MCF 10A (cell line): ENCODE measurements at regions not wholly inside any gene's neighbourhood (a gene's known extent, or its start where the extent isn't known, plus 50 kb on each side); places are given as distances from the start of the nearest gene placed in this dataset.

Experiments used
- BruUV-seq: library from RNA; stranded (reverse); fragments of 400-500 nt; replicated peaks from 2 replicates; lab custom pipeline; 2021; lab: Mats Ljungman, UMichigan
- CTCF ChIA-PET: fragments of 300-600 bp; sonication (Branson Sonifier 250); formaldehyde crosslinking; extraction: SDS; loops from one replicate; lab custom pipeline; 2021; ENCODE audit warnings: antibody characterized with exemption, inconsistent platforms; lab: Yijun Ruan, JAX
- POLR2A ChIA-PET: fragments of 300-600, 350-650 bp; sonication (Branson Sonifier 250); formaldehyde crosslinking; extraction: SDS; loops from one replicate; lab custom pipeline; 2020; ENCODE audit warnings: antibody characterized with exemption, inconsistent platforms; lab: Yijun Ruan, JAX
- DNase-seq: peaks from one replicate; pipeline ENCODE4 v3.0.0-alpha.2; 2018; ENCODE audit not compliant: unreplicated experiment
- H3K27ac Mint-ChIP-seq: one replicate; pipeline ENCODE4 v1.8.0; 2022; ENCODE audit warnings: mild to moderate bottlenecking, low read depth, mixed read lengths; ENCODE audit not compliant: unreplicated experiment
- H3K27me3 Mint-ChIP-seq: one replicate; pipeline ENCODE4 v1.8.0; 2022; ENCODE audit warnings: mixed read lengths; ENCODE audit not compliant: insufficient read depth, unreplicated experiment
- H3K36me3 Mint-ChIP-seq: one replicate; pipeline ENCODE4 v1.8.0; 2022; ENCODE audit warnings: mild to moderate bottlenecking, moderate library complexity, mixed read lengths; ENCODE audit not compliant: insufficient read depth, unreplicated experiment
- H3K4me1 Mint-ChIP-seq: one replicate; pipeline ENCODE4 v1.8.0; 2022; ENCODE audit warnings: mixed read lengths; ENCODE audit not compliant: insufficient read depth, unreplicated experiment
- H3K4me3 Mint-ChIP-seq: one replicate; pipeline ENCODE4 v1.8.0; 2022; ENCODE audit warnings: mild to moderate bottlenecking, moderate library complexity, mixed read lengths; ENCODE audit not compliant: unreplicated experiment
- H3K9me3 Mint-ChIP-seq: one replicate; pipeline ENCODE4 v1.8.0; 2022; ENCODE audit warnings: mixed read lengths; ENCODE audit not compliant: unreplicated experiment
- CTCF ChIP-seq: fragments of 200-600 bp; IDR thresholded peaks from one replicate; pipeline ENCODE4 v1.8.0; 2022; ENCODE audit warnings: antibody characterized with exemption, mild to moderate bottlenecking; ENCODE audit not compliant: unreplicated experiment
- intact Hi-C: fragments of 100-400 bp; cut with micrococcal nuclease; formaldehyde crosslinking; loops from 2 replicates; pipeline ENCODE4 v1.14.1; 2022

GRCh38 chr14:97290977-97291376 is 493.8 kb downstream of the VRK1 start:
- no peaks in the 10 kb centered on the region for H3K36me3 Mint-ChIP-seq
- intact Hi-C loops: no loop called here
- CTCF ChIA-PET: interaction anchor here (0.6 kb wide), 1 partner anchor 31 kb away, joined by 3 read pairs; no protein-coding TSS in a partner anchor
- TF ChIP-seq CTCF: no peak
- H3K4me1 Mint-ChIP-seq: no peaks in the 10 kb centered on the region
- no TSS peak for BruUV-seq
- peaks cover 7% of the 10 kb centered on the region for H3K9me3 Mint-ChIP-seq
- H3K27ac Mint-ChIP-seq: no peak overlapping the region
- POLR2A ChIA-PET: interaction anchor here (0.5 kb wide), 1 partner anchor 22 kb away, joined by 4 read pairs; no protein-coding TSS in a partner anchor
- DNase-seq: no peak
- H3K27me3 Mint-ChIP-seq: peaks cover 86% of the 10 kb centered on the region
- no peak overlapping the region for H3K4me3 Mint-ChIP-seq

DNA sequence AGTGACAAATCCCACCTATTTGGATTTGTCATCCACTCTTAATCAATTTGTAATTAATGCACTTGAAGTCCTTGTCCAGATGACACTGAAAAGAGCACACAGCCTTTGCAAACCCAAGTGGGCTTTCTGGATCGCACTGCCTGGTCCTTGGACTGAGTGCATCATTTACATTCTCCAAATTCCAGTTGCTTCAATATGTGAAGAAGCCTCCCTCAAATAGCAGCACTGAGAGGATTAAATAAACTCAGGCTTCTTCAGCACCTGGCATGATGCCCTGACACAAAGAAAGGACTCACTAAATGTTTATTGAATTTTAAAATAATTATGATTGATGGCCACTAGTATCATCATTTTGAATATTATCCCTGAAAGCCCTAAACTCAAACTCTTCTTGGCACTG is 496.5 kb downstream of the VRK1 start:
- POLR2A ChIA-PET: no interaction called here
- Mint-ChIP-seq H3K4me3 (no peak overlapping the region), H3K27ac (no peak overlapping the region), H3K9me3 (no peaks in the 10 kb centered on the region), H3K36me3 (no peaks in the 10 kb centered on the region), H3K4me1 (no peaks in the 10 kb centered on the region), H3K27me3 (peaks cover 78% of the 10 kb centered on the region)
- TF ChIP-seq CTCF: no peak
- intact Hi-C loops: no loop called here
- DNase-seq: no peak
- BruUV-seq: no TSS peak
- CTCF ChIA-PET: no interaction called here

DNA sequence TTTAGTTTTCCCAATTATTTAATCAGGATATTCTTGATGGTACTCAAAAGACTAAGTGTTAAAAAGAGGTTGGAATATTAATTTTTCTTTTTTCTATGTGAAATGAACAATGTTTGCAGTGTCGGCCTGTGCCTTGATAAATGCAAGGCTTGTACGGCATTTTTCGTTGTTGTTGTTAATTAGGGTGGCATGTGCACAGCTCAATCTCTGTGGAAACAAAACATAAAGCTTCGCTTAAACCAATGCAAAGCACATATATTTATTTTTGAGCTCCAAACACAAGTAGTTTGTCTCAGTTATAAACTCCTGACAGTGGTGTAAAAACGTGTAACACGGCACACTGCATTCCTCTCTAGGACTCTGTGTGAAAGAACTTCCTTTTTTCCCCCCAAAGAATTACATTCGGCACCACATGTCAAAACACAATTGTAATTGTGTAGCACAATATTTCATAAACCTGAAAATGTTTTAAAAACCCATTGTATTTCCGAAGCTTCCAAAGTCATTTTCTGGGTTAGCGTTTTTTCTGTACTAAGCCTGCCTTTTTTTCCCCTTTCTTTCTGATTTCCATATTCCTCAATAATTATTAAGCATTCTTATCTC is 498.0 kb downstream of the VRK1 start:
- Mint-ChIP-seq H3K27me3 (peaks cover 86% of the 10 kb centered on the region), H3K9me3 (no peaks in the 10 kb centered on the region), H3K36me3 (no peaks in the 10 kb centered on the region), H3K27ac (no peak overlapping the region), H3K4me1 (no peaks in the 10 kb centered on the region), H3K4me3 (no peak overlapping the region)
- POLR2A ChIA-PET: interaction anchor here (0.6 kb wide), 1 partner anchor 19 kb away, joined by 4 read pairs; no protein-coding TSS in a partner anchor
- no TSS peak for BruUV-seq
- CTCF ChIA-PET: no interaction called here
- no peak for DNase-seq
- intact Hi-C loops: no loop called here
- no peak for TF ChIP-seq CTCF

- Mint-ChIP-seq H3K4me3 (no peak overlapping the region), H3K36me3 (no peaks in the 10 kb centered on the region), H3K9me3 (no peaks in the 10 kb centered on the region), H3K4me1 (no peaks in the 10 kb centered on the region), H3K27ac (no peak overlapping the region), H3K27me3 (peaks cover 84% of the 10 kb centered on the region)
- POLR2A ChIA-PET: interaction anchor here (0.7 kb wide), 2 partner anchors 17 to 76 kb away, joined by 3 read pairs; no protein-coding TSS in a partner anchor
- BruUV-seq: no TSS peak
- CTCF ChIA-PET: no interaction called here
- no peak for TF ChIP-seq CTCF
- no peak for DNase-seq
- intact Hi-C loops: no loop called here
These were observed 499.0 kb downstream of the VRK1 start for GRCh38 chr14:97296176-97296575.
